ENCODE measurements at regions not wholly inside any gene's neighbourhood (a gene's known extent, or its start where the extent isn't known, plus 50 kb on each side); places are given as distances from the start of the nearest gene placed in this dataset.

- WGBS, 2 donors, result 68 to 74% methylated on average over 5 of the region's 5 CpGs
- DNase-seq (ENCODE audit: low spot score in 2 of 2), result no peak
- no peaks in the 10 kb centered on the region for H3K4me1 ChIP-seq
- peaks cover 0 to 5% (median 0%) of the 10 kb centered on the region in 4 donors for H3K9me3 ChIP-seq
- no peaks in the 10 kb centered on the region for H3K27me3 ChIP-seq
- H3K27ac ChIP-seq, result no peak overlapping the region
- no peak overlapping the region for H3K4me3 ChIP-seq
- H3K36me3 ChIP-seq, result no peaks in the 10 kb centered on the region
- TF ChIP-seq POLR2A (IDR thresholded peaks at IDR 0.05) (no peak), CTCF (IDR thresholded peaks at IDR 0.05) (no peak), EP300 (IDR thresholded peaks at IDR 0.05) (no peak)
These were observed 62.0 kb upstream of the FZD7 start for GRCh38 chr2:201971531-201972228.

GRCh38 chr2:201972621-201973255 lies 60.9 kb upstream of the FZD7 start:
- Histone ChIP-seq H3K27me3 (no peaks in the 10 kb centered on the region), H3K36me3 (no peaks in the 10 kb centered on the region), H3K4me3 (no peak overlapping the region), H3K4me1 (no peaks in the 10 kb centered on the region), H3K9me3 (peaks cover 0 to 5% (median 0%) of the 10 kb centered on the region in 4 donors), H3K27ac (no peak overlapping the region)
- DNase-seq (ENCODE audit: low spot score in 2 of 2), result no peak
- 66 to 74% methylated on average over 10 of the region's 10 CpGs for WGBS, 2 donors
- TF ChIP-seq EP300 (IDR thresholded peaks at IDR 0.05) (no peak), POLR2A (IDR thresholded peaks at IDR 0.05) (no peak), CTCF (IDR thresholded peaks at IDR 0.05) (no peak)

DNA sequence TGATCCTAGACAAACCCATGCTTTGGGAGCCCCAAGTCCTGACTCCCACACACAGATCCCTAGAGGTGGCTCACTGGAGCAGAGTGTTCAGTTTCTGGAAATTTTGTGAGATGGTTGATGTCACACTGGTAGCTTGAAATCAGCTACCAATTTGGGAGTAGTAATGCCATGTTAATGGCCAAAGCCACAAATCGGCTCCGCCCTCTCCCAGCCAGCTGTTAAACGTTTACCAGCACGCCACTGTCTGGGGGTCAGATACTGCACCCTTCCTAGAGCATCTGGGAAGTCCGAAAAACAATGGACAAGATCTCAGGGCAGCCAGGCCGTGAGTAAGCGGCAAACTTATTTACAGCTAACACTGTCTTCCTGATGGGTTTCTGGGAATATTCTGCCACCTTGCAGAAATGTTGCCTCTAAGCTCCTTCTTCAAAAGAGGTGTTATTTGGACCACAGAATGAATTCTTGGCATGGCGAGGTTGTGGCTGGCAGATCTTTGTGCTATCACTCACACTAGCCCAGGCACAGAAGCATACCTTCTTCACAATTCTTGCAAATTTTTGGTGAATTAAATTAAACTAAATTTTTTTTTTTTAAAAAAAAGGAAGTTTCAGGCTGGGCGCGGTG lies 60.2 kb upstream of the FZD7 start:
- H3K4me3 ChIP-seq, result no peak overlapping the region
- H3K4me1 ChIP-seq, result no peaks in the 10 kb centered on the region
- no peaks in the 10 kb centered on the region for H3K27me3 ChIP-seq
- H3K27ac ChIP-seq, result no peak overlapping the region
- 81 to 88% methylated on average over 10 of the region's 10 CpGs for WGBS, 2 donors
- H3K36me3 ChIP-seq, result no peaks in the 10 kb centered on the region
- no peak for TF ChIP-seq CTCF (IDR thresholded peaks at IDR 0.05)
- TF ChIP-seq EP300 (IDR thresholded peaks at IDR 0.05), result no peak
- DNase-seq (ENCODE audit: low spot score in 2 of 2), result no peak
- H3K9me3 ChIP-seq, result peaks cover 0 to 5% (median 0%) of the 10 kb centered on the region in 4 donors

GRCh38 chr2:201974171-201975100 lies 59.2 kb upstream of the FZD7 start:
- Histone ChIP-seq H3K4me3 (no peak overlapping the region), H3K27ac (no peak overlapping the region), H3K27me3 (no peaks in the 10 kb centered on the region), H3K4me1 (no peaks in the 10 kb centered on the region), H3K9me3 (peaks cover 0 to 5% (median 0%) of the 10 kb centered on the region in 4 donors), H3K36me3 (no peaks in the 10 kb centered on the region)
- 64 to 67% methylated on average over 12 of the region's 12 CpGs for WGBS, 2 donors
- no peak for DNase-seq (ENCODE audit: low spot score in 2 of 2)
- TF ChIP-seq EP300 (IDR thresholded peaks at IDR 0.05) (no peak), CTCF (IDR thresholded peaks at IDR 0.05) (no peak), POLR2A (IDR thresholded peaks at IDR 0.05) (no peak)

Data from tibial nerve (tissue), 4 donors.